EH (cell line): ENCODE measurements at regions not wholly inside any gene's neighbourhood (a gene's known extent, or its start where the extent isn't known, plus 50 kb on each side); places are given as distances from the start of the nearest gene placed in this dataset.
"Not testable (repeated sequence)": the region's sequence is repeated elsewhere in the genome, so short reads cannot be mapped to it uniquely, and the experiment has no call there.

Experiments used
- DNase-seq: peaks from one replicate; pipeline ENCODE4 v3.0.0-alpha.2; 2015; ENCODE audit warnings: low read depth

DNA sequence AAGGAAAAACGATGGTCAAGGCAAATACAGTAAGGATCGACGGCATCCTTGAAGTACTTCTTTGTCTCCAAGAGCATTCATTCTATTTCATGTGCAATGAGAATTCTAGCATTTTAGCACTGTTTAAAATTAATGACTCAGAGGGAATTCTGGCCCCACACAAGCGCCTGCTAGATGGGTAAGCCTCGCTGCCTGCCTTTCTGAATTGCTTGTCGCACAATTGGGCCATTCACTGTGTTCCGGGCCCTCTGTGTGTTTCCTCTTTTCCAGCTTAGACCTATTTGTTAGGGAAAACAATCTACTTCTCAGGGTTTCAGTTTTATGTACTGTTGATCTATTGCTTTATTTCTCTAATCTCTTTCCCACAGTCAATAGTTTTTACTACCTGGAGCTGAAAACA, 204.7 kb upstream of the ZNF32 start:
- no peak for DNase-seq

DNA sequence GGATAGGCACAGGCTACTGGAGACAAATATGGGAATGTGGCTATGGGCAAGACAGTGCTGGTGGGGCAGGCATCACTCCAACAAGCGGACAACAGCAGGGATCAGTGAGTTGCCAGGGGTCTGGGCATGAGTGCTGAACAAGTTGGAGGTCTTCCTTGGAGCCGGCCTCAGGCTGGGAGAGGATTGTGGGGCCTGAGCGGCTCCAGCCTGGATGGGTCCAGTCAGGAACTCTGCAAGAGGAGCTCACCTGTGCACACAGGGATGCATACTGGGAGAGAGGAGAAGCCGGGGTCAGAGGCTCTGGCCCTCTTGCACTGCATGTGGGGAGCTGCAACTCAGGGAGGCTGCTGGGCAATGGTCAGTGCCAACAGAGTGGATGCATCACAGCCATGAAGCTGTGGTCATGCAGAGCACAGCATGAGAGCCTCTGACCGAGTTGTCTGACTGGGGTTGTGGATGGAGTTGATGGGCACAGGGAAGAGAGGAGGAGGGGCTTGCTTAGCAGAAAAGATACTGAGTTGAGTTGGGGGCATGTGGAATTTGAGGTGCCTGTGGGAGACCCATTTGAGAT, 204.0 kb upstream of the ZNF32 start:
- DNase-seq = no peak

DNA sequence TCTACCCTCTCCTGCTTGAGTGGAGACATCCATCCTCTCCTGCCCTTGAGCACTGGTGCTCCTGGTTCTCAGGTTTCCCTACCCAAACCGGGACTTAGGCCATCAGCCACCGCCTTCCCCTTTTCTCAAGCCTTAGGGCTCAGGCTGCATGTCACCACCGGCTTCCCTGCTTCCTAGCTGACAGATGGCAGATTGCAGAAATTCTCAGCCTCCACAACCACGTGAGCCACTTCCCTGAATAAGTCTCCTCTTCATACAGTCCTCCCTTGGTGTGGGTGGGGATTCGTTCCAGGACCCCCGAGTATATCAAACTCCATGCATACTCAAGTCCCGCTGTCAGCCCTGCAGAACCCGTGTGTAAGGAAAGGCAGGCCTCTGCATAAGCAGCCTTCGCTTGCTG, 203.5 kb upstream of the ZNF32 start:
- no peak for DNase-seq

DNA sequence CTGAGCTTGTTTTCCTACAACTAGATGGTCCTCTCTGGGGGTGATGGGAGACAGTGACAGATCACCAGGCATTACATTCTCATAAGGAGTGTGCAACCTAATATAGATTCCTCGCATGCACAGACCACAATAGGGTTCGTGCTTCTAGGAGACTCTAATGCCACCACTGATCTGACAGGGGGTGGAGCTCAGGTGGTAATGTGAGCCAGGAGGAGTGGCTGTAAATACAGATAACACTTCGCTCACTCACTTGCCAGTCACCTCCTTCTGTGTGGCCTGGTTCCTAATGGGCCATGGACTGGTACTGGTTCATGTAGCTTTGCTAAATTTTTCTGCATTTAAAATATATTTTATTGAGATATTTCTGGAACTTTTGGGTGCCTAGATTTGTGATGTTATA, 202.3 kb upstream of the ZNF32 start:
- no peak for DNase-seq

- DNase-seq = no peak
These were observed 200.9 kb upstream of the ZNF32 start for GRCh38 chr10:43849551-43849950.

GRCh38 chr10:43846968-43847367, 198.3 kb upstream of the ZNF32 start:
- DNase-seq = no peak

GRCh38 chr10:43846187-43846680, 197.6 kb upstream of the ZNF32 start:
- DNase-seq = peak; percentile 80

- DNase-seq = no peak
These were observed 196.4 kb upstream of the ZNF32 start for GRCh38 chr10:43845121-43845520.

- DNase-seq = peak; percentile 52
These were observed 195.5 kb upstream of the ZNF32 start for GRCh38 chr10:43844221-43844620.

- DNase-seq = peak; percentile 97
These were observed 194.8 kb upstream of the ZNF32 start for GRCh38 chr10:43843321-43844101.

DNA sequence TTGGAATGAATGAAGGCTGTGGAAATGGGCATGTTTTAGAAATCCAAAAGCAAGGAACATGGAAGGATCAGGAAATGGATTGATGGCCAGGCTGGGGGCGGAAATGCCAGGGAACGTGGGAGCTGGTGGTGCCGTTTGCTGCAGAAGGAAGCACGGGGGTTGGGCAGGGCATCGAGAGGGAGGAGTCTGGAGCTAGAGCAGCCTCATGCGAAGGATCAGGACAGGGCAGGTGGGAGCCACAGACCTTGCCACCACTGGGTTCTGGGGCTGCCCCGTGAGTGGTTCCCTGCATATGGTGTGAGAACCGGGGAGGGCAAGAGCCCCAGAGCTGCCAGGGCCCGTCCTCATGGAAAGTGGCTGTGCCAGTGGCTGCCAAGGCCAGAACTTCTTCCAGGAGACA, 193.8 kb upstream of the ZNF32 start:
- no peak for DNase-seq

DNA sequence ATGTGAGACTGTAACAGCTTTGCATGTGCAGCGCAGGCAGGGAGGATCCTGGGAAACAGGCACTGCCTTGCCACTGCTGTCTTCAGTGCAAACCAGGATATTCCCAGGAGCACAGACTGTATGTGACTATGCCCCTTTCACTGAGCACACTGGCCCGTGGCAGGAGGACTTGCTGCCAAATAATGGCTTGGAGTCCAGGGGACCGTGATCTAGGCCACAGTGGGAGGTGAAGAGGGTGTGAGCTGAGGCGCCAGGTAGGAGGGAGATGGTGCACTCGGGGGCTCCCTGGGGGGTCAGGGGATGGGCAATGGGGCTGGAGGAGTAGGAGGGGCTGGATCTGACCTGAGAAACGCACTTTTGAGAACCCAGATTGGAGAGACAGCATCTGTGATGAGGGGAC, 193.4 kb upstream of the ZNF32 start:
- no peak for DNase-seq

GRCh38 chr10:43839973-43840372, 191.3 kb upstream of the ZNF32 start:
- DNase-seq = no peak

GRCh38 chr10:43834751-43835150, 186.1 kb upstream of the ZNF32 start:
- DNase-seq = not testable (repeated sequence)

- no peak for DNase-seq
These were observed 179.2 kb upstream of the ZNF32 start for GRCh38 chr10:43827853-43828252.

- DNase-seq = no peak
These were observed 177.3 kb upstream of the ZNF32 start for GRCh38 chr10:43825984-43826383.

DNA sequence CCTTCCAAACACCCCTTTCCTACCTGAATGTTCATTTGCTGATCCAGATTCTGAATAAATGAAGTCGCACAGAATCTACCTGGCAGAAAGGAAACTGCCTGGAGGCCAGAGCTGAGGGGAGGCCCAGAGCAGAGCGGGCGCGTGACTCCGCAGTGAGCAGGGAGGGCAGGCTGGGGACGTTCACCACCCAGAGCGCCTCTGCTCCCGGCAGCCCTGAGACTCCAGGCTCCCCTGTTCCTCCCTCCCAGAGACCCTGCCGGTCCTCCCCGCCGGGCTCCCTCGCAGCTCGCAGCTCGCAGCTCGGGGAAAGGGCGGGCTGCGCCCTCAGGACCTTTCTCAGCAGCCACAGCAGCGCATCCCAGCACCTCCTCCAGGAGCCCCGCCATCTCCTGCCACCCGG, 176.7 kb upstream of the ZNF32 start:
- DNase-seq = no peak

DNA sequence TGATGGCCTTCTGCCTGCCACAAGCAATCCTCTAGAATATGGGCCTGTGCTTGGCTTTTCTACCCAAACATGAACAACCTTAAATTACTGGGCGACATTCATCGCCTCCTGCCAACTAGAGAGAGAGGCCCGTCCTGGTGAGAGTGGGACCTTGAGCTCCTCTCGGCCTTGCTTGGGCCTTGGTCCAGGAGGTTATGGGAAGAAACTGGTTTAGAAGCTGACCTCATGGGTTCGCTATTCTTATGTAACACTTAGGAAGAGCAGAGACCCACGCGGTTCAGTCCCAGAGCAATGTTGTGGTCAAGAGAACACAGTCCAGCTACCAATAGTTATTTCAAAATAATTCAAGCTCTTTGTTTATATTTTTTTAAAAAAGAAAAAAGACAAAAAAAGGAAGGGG, 176.3 kb upstream of the ZNF32 start:
- DNase-seq = peak; percentile 57

DNA sequence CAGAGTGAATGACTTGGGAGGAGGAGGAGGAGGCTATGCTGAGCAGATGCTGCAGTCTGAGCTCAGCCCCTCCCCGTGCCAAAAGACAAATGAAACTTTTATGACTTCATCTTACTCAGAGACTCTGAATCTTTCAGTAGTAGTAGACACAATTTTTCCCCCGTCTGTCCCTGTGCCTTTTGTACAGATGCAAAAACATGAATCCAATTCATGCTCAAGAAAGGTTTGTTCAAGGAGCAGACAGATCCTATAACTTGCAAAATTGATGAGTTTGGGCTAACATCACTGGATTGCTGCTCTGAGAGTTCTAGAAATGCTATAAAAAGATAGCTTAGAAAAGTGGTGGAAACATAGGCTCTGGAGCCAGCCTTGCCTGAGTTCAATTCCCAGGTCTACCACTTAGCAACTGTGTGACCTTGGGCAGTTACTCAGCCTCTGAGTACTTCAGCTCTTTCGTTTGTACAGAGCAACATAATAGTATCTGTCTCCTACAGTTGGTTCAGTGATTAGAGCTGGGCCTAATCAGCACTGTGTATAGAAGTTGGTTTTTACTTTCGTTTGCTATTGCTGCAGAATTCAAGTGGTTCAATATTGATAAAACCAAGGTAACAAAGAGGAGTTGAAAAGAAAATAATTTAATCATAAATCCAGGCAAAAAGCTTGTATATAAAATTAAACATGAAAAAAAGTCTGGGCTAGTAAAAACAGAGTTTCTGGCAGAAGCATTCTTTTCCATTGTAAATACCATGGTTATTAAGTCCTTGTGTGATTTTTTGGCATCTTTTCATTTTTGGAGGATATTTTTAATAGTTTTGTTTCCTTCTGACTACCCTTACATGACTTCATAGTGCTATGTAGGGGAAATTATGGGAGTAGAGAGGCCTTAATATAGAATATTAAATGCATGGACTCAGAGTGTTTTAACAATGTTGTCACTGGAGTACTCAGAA, 174.2 kb upstream of the ZNF32 start:
- DNase-seq = peak; percentile 78

GRCh38 chr10:43821103-43821502, 172.4 kb upstream of the ZNF32 start:
- DNase-seq = no peak

- peak; percentile 57 for DNase-seq
These were observed 172.0 kb upstream of the ZNF32 start for GRCh38 chr10:43820663-43821062.

DNA sequence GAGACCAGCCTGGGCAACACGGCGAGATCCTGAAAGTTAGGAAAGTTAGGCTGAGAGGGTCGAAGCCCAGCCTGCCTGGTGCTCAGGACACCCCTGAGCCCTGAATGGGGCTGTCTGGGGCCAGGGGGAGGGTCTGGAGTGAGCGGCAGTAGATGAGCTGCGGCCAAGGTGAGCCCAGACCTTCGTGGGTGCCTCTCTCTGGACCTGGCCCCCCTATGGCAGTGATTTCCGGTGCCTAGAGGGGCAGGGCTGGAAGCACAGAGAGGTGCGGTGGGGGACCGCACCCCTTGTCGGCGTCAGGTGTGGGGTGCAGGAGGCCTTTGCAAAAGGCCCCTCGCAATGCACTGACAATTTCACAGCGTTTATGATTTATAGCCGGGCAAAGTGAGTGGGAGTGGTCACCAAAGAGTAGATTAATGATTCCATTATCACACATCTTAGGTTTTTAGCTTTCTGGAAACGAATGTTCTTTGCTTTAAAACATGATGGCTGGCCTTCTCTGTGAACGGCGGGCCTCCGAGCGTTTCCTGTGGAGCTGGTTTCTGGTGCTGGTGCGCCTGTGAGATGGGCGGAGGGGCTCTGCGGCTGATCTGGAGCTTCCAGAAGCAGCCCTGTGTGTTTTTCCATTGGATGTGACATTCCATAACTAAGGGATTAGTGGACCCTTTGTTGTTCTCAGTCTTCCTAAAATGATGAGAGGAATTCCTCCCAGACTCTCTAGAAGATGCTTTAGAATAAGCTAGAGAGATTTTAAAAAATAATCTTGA, 171.0 kb upstream of the ZNF32 start:
- peak; percentile 15 for DNase-seq
